ENCODE measurements at regions not wholly inside any gene's neighbourhood (a gene's known extent, or its start where the extent isn't known, plus 50 kb on each side); places are given as distances from the start of the nearest gene placed in this dataset.

DNA sequence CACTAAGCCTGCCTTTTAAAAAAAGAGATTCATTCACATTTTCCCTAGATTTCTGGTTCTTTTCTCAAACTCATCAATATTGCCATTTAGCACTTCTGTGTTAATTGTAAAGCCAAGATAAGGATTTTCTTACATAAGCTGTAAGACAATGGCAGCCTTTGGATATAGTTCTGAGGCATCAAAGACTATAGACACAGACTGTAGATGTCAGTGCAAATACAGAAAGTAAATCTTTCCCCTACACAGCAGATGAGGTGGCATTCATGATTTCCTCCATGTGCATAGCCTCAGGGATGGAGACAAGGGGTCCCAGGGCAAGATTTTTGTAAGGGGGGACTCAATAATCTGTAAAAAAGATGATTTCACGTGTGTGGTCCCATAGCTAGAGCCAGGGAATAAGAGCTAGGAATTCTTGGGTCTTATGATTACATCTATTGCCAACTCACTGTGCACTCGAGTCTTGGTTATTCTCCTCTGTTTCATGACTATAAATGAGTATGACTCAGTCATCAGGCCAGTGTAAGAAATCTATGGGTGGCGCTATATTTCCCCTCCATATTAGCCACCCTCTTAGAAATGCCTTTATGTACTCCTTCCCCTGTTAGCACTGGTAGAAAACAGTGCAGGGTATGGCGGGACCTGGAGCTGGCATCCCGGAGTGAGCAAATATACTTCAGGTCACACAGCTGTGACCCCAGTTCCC lies 207.5 kb downstream of the EXOC5 start:
- Mint-ChIP-seq H3K36me3 (no peaks in the 10 kb centered on the region), H3K4me1 (peaks cover 43% of the 10 kb centered on the region), H3K27me3 (ENCODE audit: low read depth) (peaks cover 5% of the 10 kb centered on the region; the same call in 1 of the 2 replicates), H3K4me3 (no peak overlapping the region), H3K27ac (no peak overlapping the region), H3K9me3 (0 out of 2 replicates have a peak, but pooled peaks cover under 1% of the 10 kb centered on the region)
- TF ChIP-seq, protein P1, sequence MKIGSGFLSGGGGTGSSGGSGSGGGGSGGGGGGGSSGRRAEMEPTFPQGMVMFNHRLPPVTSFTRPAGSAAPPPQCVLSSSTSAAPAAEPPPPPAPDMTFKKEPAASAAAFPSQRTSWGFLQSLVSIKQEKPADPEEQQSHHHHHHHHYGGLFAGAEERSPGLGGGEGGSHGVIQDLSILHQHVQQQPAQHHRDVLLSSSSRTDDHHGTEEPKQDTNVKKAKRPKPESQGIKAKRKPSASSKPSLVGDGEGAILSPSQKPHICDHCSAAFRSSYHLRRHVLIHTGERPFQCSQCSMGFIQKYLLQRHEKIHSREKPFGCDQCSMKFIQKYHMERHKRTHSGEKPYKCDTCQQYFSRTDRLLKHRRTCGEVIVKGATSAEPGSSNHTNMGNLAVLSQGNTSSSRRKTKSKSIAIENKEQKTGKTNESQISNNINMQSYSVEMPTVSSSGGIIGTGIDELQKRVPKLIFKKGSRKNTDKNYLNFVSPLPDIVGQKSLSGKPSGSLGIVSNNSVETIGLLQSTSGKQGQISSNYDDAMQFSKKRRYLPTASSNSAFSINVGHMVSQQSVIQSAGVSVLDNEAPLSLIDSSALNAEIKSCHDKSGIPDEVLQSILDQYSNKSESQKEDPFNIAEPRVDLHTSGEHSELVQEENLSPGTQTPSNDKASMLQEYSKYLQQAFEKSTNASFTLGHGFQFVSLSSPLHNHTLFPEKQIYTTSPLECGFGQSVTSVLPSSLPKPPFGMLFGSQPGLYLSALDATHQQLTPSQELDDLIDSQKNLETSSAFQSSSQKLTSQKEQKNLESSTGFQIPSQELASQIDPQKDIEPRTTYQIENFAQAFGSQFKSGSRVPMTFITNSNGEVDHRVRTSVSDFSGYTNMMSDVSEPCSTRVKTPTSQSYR (CRISPR knock-in tag; IDR thresholded peaks at IDR 0.05): no peak
- ATAC-seq (no peak), DNase-seq (ENCODE audit: low spot score) (no peak)
- ChIA-PET CTCF (interaction anchor here (0.7 kb wide), 1 partner anchor 9 kb away, joined by 4 read pairs; no protein-coding TSS in a partner anchor), POLR2A (no interaction called here)

DNA sequence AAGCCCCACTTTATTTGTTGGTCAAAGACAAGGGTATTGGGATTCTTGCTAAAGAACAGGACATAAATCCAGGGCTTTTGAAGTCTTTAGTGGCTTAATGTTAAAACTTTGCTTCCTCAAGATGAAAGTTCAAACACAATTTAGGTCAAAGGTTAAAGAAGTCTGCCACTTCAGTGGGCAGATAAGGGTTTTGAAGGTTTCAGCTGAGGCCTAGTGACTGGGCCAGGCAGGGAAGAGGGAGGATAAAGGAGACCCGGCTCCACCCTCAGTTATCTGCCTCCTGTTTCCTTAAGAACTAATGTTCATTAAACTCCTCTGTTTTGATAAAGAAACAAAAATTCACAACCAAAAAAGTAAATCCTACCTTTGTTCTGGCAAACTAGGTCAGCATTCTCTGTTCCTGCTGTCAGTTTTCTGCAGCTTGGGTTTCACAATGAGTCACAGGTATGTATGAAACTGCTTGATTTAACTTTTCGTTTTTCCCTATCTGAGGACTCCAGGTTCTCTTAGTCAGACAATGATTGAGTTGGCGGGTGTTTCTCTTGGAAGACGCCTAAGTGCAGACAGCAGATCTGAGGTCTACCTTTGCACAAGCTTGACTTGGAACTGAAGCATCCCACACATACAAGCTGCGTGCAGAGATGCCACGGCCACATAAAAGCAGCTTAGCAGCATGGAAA lies 208.3 kb downstream of the EXOC5 start:
- no peak for TF ChIP-seq TP53 (CRISPR knock-in tag; IDR thresholded peaks at IDR 0.05)
- TF ChIP-seq HMGA2 (CRISPR knock-in tag; IDR thresholded peaks at IDR 0.05): no peak
- no peak for TF ChIP-seq NR2C2 (CRISPR knock-in tag; IDR thresholded peaks at IDR 0.05)

DNA sequence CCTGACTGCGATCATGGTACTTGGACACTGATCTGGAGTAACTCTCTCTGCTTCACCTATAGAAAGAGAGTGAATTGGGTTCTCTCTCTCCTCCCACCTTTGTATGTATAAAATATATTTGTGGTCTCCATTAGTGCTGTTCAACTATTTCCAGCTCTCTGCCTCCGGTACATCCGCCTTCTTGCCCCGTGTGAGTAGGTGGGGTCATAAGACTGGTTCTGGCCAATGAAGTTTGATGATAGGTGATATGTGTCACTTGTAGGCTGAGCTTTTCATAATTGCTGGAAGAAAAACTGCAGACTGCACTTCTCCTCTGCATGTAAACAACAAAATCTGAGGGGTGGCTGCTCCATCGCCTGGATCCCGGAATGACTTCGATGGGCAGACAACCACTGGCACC lies 210.4 kb downstream of the EXOC5 start:
- ChIA-PET POLR2A (no interaction called here), CTCF (interaction anchor here (0.7 to 1.4 kb wide), 2 partner anchors 10 to 184 kb away, joined by 3 read pairs; no protein-coding TSS in a partner anchor)
- TF ChIP-seq, protein P2, sequence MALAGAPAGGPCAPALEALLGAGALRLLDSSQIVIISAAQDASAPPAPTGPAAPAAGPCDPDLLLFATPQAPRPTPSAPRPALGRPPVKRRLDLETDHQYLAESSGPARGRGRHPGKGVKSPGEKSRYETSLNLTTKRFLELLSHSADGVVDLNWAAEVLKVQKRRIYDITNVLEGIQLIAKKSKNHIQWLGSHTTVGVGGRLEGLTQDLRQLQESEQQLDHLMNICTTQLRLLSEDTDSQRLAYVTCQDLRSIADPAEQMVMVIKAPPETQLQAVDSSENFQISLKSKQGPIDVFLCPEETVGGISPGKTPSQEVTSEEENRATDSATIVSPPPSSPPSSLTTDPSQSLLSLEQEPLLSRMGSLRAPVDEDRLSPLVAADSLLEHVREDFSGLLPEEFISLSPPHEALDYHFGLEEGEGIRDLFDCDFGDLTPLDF (CRISPR knock-in tag; IDR thresholded peaks at IDR 0.05): no peak
- TF ChIP-seq GTF2I (CRISPR knock-in tag; conservative IDR thresholded peaks at IDR 0.05): no peak
- TF ChIP-seq, protein P3, sequence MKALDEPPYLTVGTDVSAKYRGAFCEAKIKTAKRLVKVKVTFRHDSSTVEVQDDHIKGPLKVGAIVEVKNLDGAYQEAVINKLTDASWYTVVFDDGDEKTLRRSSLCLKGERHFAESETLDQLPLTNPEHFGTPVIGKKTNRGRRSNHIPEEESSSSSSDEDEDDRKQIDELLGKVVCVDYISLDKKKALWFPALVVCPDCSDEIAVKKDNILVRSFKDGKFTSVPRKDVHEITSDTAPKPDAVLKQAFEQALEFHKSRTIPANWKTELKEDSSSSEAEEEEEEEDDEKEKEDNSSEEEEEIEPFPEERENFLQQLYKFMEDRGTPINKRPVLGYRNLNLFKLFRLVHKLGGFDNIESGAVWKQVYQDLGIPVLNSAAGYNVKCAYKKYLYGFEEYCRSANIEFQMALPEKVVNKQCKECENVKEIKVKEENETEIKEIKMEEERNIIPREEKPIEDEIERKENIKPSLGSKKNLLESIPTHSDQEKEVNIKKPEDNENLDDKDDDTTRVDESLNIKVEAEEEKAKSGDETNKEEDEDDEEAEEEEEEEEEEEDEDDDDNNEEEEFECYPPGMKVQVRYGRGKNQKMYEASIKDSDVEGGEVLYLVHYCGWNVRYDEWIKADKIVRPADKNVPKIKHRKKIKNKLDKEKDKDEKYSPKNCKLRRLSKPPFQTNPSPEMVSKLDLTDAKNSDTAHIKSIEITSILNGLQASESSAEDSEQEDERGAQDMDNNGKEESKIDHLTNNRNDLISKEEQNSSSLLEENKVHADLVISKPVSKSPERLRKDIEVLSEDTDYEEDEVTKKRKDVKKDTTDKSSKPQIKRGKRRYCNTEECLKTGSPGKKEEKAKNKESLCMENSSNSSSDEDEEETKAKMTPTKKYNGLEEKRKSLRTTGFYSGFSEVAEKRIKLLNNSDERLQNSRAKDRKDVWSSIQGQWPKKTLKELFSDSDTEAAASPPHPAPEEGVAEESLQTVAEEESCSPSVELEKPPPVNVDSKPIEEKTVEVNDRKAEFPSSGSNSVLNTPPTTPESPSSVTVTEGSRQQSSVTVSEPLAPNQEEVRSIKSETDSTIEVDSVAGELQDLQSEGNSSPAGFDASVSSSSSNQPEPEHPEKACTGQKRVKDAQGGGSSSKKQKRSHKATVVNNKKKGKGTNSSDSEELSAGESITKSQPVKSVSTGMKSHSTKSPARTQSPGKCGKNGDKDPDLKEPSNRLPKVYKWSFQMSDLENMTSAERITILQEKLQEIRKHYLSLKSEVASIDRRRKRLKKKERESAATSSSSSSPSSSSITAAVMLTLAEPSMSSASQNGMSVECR (CRISPR knock-in tag; IDR thresholded peaks at IDR 0.05; ENCODE audit: borderline replicate concordance): no peak
- no peak for TF ChIP-seq GRHL2 (CRISPR knock-in tag; IDR thresholded peaks at IDR 0.05; ENCODE audit: insufficient replicate concordance, severe bottlenecking)
- TF ChIP-seq ZNF416 (CRISPR knock-in tag; IDR thresholded peaks at IDR 0.05): no peak
- TF ChIP-seq NR1H2 (CRISPR knock-in tag; IDR thresholded peaks at IDR 0.05): no peak
- TF ChIP-seq, protein P4, sequence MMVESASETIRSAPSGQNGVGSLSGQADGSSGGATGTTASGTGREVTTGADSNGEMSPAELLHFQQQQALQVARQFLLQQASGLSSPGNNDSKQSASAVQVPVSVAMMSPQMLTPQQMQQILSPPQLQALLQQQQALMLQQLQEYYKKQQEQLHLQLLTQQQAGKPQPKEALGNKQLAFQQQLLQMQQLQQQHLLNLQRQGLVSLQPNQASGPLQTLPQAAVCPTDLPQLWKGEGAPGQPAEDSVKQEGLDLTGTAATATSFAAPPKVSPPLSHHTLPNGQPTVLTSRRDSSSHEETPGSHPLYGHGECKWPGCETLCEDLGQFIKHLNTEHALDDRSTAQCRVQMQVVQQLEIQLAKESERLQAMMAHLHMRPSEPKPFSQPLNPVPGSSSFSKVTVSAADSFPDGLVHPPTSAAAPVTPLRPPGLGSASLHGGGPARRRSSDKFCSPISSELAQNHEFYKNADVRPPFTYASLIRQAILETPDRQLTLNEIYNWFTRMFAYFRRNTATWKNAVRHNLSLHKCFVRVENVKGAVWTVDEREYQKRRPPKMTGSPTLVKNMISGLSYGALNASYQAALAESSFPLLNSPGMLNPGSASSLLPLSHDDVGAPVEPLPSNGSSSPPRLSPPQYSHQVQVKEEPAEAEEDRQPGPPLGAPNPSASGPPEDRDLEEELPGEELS (CRISPR knock-in tag; IDR thresholded peaks at IDR 0.05): no peak
- TF ChIP-seq NFE2L1 (CRISPR knock-in tag; IDR thresholded peaks at IDR 0.05): no peak
- TF ChIP-seq TEAD1 (CRISPR knock-in tag; IDR thresholded peaks at IDR 0.05): no peak
- TF ChIP-seq, protein P5, sequence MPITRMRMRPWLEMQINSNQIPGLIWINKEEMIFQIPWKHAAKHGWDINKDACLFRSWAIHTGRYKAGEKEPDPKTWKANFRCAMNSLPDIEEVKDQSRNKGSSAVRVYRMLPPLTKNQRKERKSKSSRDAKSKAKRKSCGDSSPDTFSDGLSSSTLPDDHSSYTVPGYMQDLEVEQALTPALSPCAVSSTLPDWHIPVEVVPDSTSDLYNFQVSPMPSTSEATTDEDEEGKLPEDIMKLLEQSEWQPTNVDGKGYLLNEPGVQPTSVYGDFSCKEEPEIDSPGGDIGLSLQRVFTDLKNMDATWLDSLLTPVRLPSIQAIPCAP (CRISPR knock-in tag; IDR thresholded peaks at IDR 0.05): no peak
- Mint-ChIP-seq H3K27ac (no peak overlapping the region), H3K9me3 (peaks cover 11% of the 10 kb centered on the region; the same call in 1 of the 2 replicates), H3K4me1 (peaks cover 33% of the 10 kb centered on the region), H3K36me3 (no peaks in the 10 kb centered on the region), H3K27me3 (ENCODE audit: low read depth) (peaks cover 26% of the 10 kb centered on the region), H3K4me3 (no peak overlapping the region)
- no peak for DNase-seq (ENCODE audit: low spot score)
- ATAC-seq: no peak

More for the DNA sequence above, 208.3 kb downstream of the EXOC5 start:
- Mint-ChIP-seq H3K27me3 (ENCODE audit: low read depth) (peaks cover 11% of the 10 kb centered on the region), H3K9me3 (peaks cover 8% of the 10 kb centered on the region; the same call in 1 of the 2 replicates), H3K27ac (no peak overlapping the region), H3K4me3 (no peak overlapping the region), H3K4me1 (peaks cover 43% of the 10 kb centered on the region), H3K36me3 (no peaks in the 10 kb centered on the region)
- DNase-seq (ENCODE audit: low spot score) (no peak), ATAC-seq (no peak)
- CTCF ChIA-PET: interaction anchor here (0.7 kb wide), 1 partner anchor 8 kb away, joined by 4 read pairs; no protein-coding TSS in a partner anchor
- POLR2A ChIA-PET: no interaction called here

Measured in WTC11 (cell line).